NCI-H2029 (cell line): ENCODE measurements at regions not wholly inside any gene's neighbourhood (a gene's known extent, or its start where the extent isn't known, plus 50 kb on each side); places are given as distances from the start of the nearest gene placed in this dataset.

Source experiments
- DNase-seq: peaks from one replicate; lab custom pipeline; 2025; lab: John Stamatoyannopoulos, UW

GRCh38 chr15:47506329-47507100, 210.8 kb upstream of the SEMA6D start:
- peak; percentile 35 for DNase-seq

GRCh38 chr15:47507221-47507985, 209.9 kb upstream of the SEMA6D start:
- no peak for DNase-seq

- no peak for DNase-seq
These were observed 206.0 kb upstream of the SEMA6D start for GRCh38 chr15:47511261-47511660.

DNA sequence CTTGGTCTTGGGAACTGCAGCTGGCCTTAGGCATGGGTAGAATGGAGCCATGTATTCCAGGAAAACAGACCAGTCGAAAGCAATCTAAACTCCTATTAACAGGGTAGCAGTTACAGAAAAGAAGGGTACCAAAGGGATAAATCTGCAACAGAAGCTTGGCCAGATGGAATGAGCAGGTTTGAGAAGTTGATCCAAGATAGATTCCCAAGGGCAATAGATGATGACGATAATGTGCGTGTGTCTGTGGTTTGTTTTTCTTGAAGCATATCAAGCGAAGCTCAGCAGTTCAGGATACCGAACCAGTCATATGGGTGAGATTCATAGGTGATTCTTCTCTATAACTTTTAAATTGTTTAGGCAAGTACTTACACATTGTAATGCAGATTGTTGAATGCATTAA, 203.8 kb upstream of the SEMA6D start:
- DNase-seq = no peak

DNA sequence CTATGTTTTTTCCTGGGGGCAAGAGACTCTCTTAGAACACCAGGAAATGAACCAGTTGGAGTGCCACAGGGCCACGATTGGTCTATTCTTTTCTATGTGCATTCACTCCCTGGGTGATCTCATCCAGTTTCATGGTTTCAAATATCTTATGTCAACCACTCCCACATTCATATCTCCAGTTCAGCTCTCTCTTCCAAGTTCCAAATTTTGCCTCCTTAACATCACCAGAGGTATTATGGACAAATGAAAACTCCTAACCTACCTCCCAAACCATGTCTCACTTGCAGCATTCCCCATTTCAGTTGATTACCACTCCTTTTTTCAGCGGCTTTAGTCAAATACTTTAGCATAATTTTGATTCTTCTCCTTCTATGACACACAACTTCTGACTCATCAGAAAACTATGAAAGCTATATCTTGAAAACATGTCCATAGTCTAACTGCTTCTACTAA, 203.1 kb upstream of the SEMA6D start:
- DNase-seq = peak; percentile 20

- no peak for DNase-seq
These were observed 200.7 kb upstream of the SEMA6D start for GRCh38 chr15:47516558-47516957.

DNA sequence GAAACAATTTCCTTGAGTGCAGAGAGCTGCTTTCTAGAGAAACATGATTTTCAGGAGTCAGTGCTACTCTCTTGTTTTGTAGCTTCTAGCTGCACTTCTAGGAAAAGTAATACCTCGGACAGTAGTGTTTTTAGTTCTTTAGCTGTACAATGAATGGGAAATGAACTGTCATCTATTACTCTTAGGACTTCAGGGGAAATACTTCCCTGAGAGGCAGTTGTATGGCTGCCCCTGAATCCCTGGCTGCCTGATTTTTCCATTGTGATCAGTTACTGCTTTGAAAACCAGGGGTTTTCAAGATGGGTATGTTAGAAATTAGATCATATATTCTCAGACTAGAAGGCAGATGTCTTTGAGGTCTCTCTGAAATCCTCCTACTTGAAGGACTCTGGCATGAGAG, 200.3 kb upstream of the SEMA6D start:
- no peak for DNase-seq

- DNase-seq = no peak
These were observed 199.6 kb upstream of the SEMA6D start for GRCh38 chr15:47517737-47518136.

DNA sequence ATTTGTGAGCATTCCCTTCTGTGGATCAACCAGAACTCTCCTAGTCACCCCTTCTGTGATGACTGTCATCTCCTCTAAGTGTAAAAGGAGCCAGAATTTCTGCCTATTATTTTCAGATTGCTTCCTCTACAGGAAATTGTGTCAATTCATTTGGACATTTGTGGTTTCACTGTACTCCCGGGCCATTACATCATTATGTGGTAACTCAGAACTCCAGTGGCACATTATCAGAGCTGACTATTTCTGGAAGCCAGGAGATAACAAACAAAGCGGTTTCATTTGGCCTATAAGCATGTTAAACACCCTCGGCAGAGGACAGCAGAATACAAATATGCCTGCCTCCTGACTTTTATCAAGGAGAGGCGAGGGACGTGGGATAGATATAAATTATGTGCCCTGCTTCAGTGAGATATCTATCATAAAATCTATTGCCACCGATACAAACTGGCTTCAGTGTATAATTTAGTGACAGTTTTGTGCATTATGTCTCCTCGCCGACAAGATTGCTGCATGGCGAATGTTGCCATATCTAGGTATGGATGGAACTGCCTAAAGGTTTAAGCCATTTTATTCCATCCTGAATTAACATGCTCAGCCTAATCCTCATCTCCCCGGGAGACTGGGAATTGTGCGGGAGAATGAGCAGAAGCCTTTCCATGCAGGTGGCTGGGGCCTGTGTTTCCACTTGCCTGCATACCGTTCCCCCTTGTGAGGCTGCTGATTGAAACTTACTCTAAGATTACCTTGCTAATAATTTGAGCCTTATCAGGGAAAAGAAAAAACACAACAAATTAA, 193.4 kb upstream of the SEMA6D start:
- peak; percentile 55 for DNase-seq

- DNase-seq = no peak
These were observed 188.1 kb upstream of the SEMA6D start for GRCh38 chr15:47529241-47529640.

DNA sequence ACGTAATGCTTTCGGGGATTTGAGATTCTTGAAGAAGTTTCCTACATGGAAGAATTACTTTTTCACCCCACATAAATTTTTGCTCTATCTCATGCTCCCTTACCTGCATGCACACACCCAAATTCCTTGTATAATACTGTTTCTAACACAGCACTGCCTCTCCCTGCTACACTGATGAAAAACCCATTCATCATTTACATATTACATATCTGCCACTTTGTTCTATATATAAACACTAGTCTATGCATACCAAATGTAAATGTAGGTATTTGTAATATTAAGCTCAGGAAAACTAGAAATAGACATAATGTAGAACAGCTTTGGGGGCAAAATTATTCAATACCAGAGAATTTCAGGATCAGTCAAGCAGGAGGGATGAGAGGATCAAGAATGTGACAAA, 182.6 kb upstream of the SEMA6D start:
- DNase-seq = no peak

- DNase-seq = no peak
These were observed 175.7 kb upstream of the SEMA6D start for GRCh38 chr15:47541562-47541961.

DNA sequence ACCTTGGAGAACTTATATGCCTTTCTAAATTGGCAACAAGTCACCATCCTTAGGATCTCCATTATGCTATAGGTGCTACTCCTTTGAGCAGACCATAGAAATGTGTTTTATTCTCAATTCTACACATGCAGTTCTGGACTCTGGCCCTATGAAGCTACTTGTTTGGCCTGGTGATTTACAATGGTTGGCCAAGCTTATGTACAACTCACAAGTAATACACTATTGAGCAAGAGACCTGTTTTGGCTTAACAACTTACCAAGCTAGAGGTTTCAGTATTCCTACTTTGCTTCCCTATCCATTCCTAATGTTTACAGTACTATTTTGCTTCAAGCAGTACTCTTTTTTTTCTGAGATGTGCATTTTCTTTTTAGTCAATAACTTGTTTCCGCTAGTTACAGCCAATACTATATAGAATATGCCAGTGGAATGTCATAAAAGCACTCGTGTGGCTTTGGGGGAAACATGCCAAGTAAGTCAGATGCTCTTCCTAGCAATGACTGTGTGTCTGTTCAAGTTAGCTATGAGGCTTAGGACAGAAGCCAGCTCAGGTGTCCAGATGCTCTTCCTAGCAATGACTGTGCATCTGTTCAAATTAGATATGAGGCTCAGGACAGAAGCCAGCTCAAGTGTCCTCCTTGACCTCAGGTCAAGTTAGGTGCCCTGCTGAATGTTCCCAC, 174.9 kb upstream of the SEMA6D start:
- DNase-seq = no peak

- no peak for DNase-seq
These were observed 169.1 kb upstream of the SEMA6D start for GRCh38 chr15:47548231-47548630.

DNA sequence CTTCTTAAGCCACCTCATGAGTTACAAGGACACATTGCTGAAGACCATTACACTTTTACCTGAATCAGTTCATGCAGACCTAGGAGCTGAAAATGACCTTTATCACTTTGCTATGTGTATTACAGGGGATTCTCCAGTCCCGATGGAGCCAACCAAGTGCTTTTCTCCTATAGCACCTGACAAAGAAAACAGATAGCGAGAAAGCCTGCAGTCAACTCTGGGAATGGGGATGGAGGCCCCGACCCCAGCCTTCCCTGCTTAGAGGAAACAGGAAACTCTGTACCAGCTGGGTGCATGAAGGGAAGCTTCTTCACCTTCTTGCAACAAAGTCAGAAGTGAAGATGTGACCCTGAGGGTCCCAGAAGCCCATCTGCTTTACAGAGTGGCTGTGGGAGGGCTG, 168.3 kb upstream of the SEMA6D start:
- DNase-seq = no peak

GRCh38 chr15:47551079-47551478, 166.2 kb upstream of the SEMA6D start:
- no peak for DNase-seq

GRCh38 chr15:47551546-47551945, 165.8 kb upstream of the SEMA6D start:
- DNase-seq = no peak

- no peak for DNase-seq
These were observed 164.2 kb upstream of the SEMA6D start for GRCh38 chr15:47552978-47553608.

GRCh38 chr15:47553947-47554346, 163.4 kb upstream of the SEMA6D start:
- DNase-seq = no peak

- no peak for DNase-seq
These were observed 156.2 kb upstream of the SEMA6D start for GRCh38 chr15:47561102-47561501.

- no peak for DNase-seq
These were observed 151.4 kb upstream of the SEMA6D start for GRCh38 chr15:47565949-47566348.

DNA sequence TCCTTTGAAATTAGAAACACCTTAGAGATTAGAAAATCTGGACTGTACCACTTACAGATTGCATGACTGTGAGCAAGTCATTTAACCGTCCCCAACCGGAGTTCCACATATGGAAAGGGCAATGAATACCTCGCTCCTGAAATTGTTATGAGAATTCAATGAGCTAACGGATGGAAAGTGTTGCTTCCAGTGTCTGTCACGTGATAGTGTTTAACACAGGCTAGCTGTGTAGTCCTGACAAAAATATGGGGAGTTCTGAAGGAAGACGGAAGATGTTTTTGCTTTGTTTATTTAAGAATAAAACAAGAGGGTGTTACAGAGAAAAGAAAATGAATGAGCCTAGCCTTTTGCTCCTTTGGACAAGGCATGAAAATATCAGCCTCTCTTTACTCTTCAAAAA, 150.7 kb upstream of the SEMA6D start:
- no peak for DNase-seq
